Mesenchymal stem cell (in vitro differentiated cells and primary cell): ENCODE measurements at regions not wholly inside any gene's neighbourhood (a gene's known extent, or its start where the extent isn't known, plus 50 kb on each side); places are given as distances from the start of the nearest gene placed in this dataset.

Experiments
- DNase-seq: peaks from one replicate; pipeline ENCODE4 v3.0.0-alpha.2; 2013
- H2AFZ ChIP-seq: one replicate; pipeline ENCODE4 v1.6.1; 2013; ENCODE audit warnings: low read depth, mild to moderate bottlenecking, control low read depth, inconsistent platforms, low read length, moderate library complexity
- H2AK5ac ChIP-seq: 2 replicates; pipeline ENCODE4 v1.6.1; 2013; ENCODE audit warnings: low read length, moderate library complexity, mild to moderate bottlenecking, inconsistent platforms; ENCODE audit not compliant: severe bottlenecking
- H2BK120ac ChIP-seq: one replicate; pipeline ENCODE4 v1.6.1; 2013; ENCODE audit warnings: low read depth, mild to moderate bottlenecking, inconsistent platforms, low read length, moderate library complexity
- H2BK12ac ChIP-seq, 2 experiments: one replicate each; pipeline ENCODE4 v1.6.1; 2013; ENCODE audit warnings: inconsistent platforms in 2 of 2, low read length in 2 of 2, mild to moderate bottlenecking in 2 of 2, moderate library complexity in 2 of 2, control low read depth in 1 of 2
- H2BK15ac ChIP-seq: one replicate; pipeline ENCODE4 v1.6.1; 2013; ENCODE audit warnings: mild to moderate bottlenecking, low read depth, inconsistent platforms; ENCODE audit not compliant: poor library complexity, severe bottlenecking
- H2BK5ac ChIP-seq: 2 replicates; pipeline ENCODE4 v1.6.1; 2013; ENCODE audit warnings: low read depth, mild to moderate bottlenecking, low read length, control low read depth, inconsistent platforms; ENCODE audit not compliant: poor library complexity, severe bottlenecking
- H3K14ac ChIP-seq, 2 experiments: one replicate each; pipeline ENCODE4 v1.6.1; 2013; ENCODE audit warnings: inconsistent platforms in 2 of 2, low read length in 2 of 2, control low read depth in 1 of 2, mild to moderate bottlenecking in 1 of 2, moderate library complexity in 1 of 2
- H3K18ac ChIP-seq, 2 experiments: one replicate each; pipeline ENCODE4 v1.6.1; 2013; ENCODE audit warnings: inconsistent platforms in 2 of 2, low read length in 2 of 2, control low read depth in 1 of 2, low read depth in 1 of 2, mild to moderate bottlenecking in 1 of 2
- H3K23ac ChIP-seq, 2 experiments: one replicate each; pipeline ENCODE4 v1.6.1; 2013; ENCODE audit warnings: inconsistent platforms in 2 of 2, low read length in 2 of 2, mild to moderate bottlenecking in 2 of 2, moderate library complexity in 2 of 2, control low read depth in 1 of 2
- H3K27ac ChIP-seq: 2 replicates; pipeline ENCODE4 v1.5.1; 2013; ENCODE audit warnings: mild to moderate bottlenecking, moderate library complexity, low read length, control low read depth, inconsistent platforms; ENCODE audit not compliant: poor library complexity, severe bottlenecking
- H3K27me3 ChIP-seq, 2 experiments: 2 replicates each; pipeline versions ENCODE4 v1.6.1 to v1.7.0; 2013; ENCODE audit warnings: low read length in 2 of 2, mild to moderate bottlenecking in 2 of 2, moderate library complexity in 2 of 2, control low read depth in 1 of 2, inconsistent platforms in 1 of 2; ENCODE audit not compliant: control insufficient read depth in 1 of 2, insufficient read depth in 1 of 2
- H3K36me3 ChIP-seq, 2 experiments: 2 replicates each; pipeline versions ENCODE4 v1.6.1 to v1.7.0; 2013; ENCODE audit warnings: low read length in 2 of 2, control low read depth in 1 of 2, inconsistent platforms in 1 of 2, low read depth in 1 of 2, mild to moderate bottlenecking in 1 of 2; ENCODE audit not compliant: insufficient read depth in 2 of 2, control insufficient read depth in 1 of 2
- H3K4ac ChIP-seq, 2 experiments: one replicate each; pipeline ENCODE4 v1.6.1; 2013; ENCODE audit warnings: inconsistent platforms in 2 of 2, low read length in 2 of 2, mild to moderate bottlenecking in 2 of 2, moderate library complexity in 2 of 2, control low read depth in 1 of 2, low read depth in 1 of 2
- H3K4me1 ChIP-seq: 2 replicates; pipeline ENCODE4 v1.6.1; 2013; ENCODE audit warnings: low read depth, low read length, control low read depth; ENCODE audit not compliant: control insufficient read depth, insufficient read depth
- H3K4me2 ChIP-seq: 2 replicates; pipeline ENCODE4 v1.6.1; 2013; ENCODE audit warnings: low read length, mild to moderate bottlenecking, inconsistent platforms; ENCODE audit not compliant: poor library complexity, severe bottlenecking
- H3K4me3 ChIP-seq, 2 experiments: 2 replicates each; pipeline versions ENCODE4 v1.5.1 to v1.7.0; 2013; ENCODE audit warnings: low read length in 2 of 2, mild to moderate bottlenecking in 2 of 2, control low read depth in 1 of 2, low read depth in 1 of 2; ENCODE audit not compliant: insufficient read depth in 1 of 2
- H3K79me1 ChIP-seq: replicated peaks from 2 replicates; pipeline ENCODE4 v1.6.1; 2013; ENCODE audit warnings: mild to moderate bottlenecking, control low read depth, low read length, inconsistent platforms; ENCODE audit not compliant: poor library complexity, severe bottlenecking
- H3K9ac ChIP-seq: 2 replicates; pipeline ENCODE4 v1.7.0; 2013; ENCODE audit warnings: mild to moderate bottlenecking, low read length, moderate library complexity
- H3K9me3 ChIP-seq: 2 replicates; pipeline ENCODE4 v1.7.0; 2013; ENCODE audit warnings: mild to moderate bottlenecking, low read length; ENCODE audit not compliant: control insufficient read depth
- H4K8ac ChIP-seq: one replicate; pipeline ENCODE4 v1.6.1; 2013; ENCODE audit warnings: inconsistent platforms, mild to moderate bottlenecking, low read length, moderate library complexity
- H4K91ac ChIP-seq: one replicate; pipeline ENCODE4 v1.6.1; 2013; ENCODE audit warnings: mild to moderate bottlenecking, low read length, inconsistent platforms
- WGBS: methylation state at CpG from one replicate; pipeline ENCODE4 v1.1.7; 2013; ENCODE audit warnings: mixed read lengths; 5-methylcytosine and 5-hydroxymethylcytosine counted together

DNA sequence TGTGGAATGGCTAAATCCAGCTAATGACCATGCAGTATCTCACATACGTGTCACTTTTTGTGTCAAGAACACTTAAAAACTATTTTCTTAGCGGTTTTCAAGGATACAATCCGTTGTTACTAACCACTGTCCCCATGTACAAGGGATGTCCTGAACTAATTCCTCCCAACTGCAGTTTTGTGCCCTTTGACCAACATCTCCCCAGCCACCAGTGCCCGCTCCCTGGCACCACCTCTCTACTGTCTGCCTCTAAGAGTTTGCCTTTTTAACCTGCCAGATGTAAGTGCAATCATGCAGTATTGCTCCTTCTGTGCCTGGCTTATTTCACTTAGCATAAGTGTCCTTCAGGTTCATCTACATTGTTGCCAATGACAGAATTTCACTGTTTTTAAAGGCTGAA is 315.7 kb downstream of the TMEM121 start:
- Histone ChIP-seq H4K8ac (no peak overlapping the region), H2BK15ac (no peak overlapping the region), H2AFZ (no peak overlapping the region), H3K27me3 (no peaks in the 10 kb centered on the region), H3K23ac (no peak overlapping the region), H3K9ac (no peak overlapping the region), H3K14ac (no peak overlapping the region), H3K4ac (no peak overlapping the region), H2AK5ac (no peak overlapping the region), H4K91ac (no peak overlapping the region), H3K4me3 (no peak overlapping the region), H3K4me1 (no peaks in the 10 kb centered on the region), H2BK5ac (no peak overlapping the region), H2BK12ac (no peak overlapping the region), H3K4me2 (no peak overlapping the region), H3K18ac (no peak overlapping the region), H3K36me3 (no peaks in the 10 kb centered on the region), H3K9me3 (no peaks in the 10 kb centered on the region), H3K27ac (no peak overlapping the region), H2BK120ac (no peak overlapping the region), H3K79me1 (no peaks in the 10 kb centered on the region)
- WGBS: 40% methylated on average over 4 of the region's 4 CpGs
- no peak for DNase-seq

DNA sequence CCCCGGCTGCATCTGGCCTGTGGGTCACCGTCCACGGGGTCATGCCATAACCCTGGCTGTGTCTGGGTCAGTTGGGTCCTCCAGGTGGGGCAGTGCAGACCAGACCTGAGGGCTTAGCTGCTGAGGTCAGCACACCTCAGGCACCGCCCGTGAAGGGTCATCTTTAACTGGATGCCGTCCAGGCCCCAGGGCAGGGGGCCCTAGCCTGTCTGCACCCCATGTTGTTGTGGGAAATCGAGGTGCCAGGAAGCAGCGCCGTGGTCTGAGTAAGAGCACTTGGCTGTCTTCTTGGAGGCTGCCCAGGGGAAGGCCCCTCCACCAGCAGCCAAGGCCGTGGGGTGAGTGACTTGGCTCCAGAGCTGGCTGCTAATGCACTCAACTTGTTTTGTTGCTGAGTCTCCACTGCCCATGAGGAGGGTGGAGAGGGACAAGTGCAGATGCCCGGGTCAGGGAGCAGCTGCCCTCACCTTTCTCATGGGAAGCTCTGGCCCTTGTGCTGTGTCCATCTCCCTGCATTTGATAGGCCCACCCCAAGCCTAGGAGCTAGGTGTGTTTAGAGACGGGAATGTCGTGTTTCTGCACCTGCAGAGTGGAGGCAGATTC is 317.2 kb downstream of the TMEM121 start:
- no peak overlapping the region for H3K23ac ChIP-seq
- no peak overlapping the region for H2BK12ac ChIP-seq
- 65% methylated on average over 13 of the region's 13 CpGs for WGBS
- no peak overlapping the region for H4K8ac ChIP-seq
- no peaks in the 10 kb centered on the region for H3K9me3 ChIP-seq
- no peak for DNase-seq
- no peaks in the 10 kb centered on the region for H3K27me3 ChIP-seq
- no peak overlapping the region for H2AK5ac ChIP-seq
- H3K27ac ChIP-seq: no peak overlapping the region
- H3K9ac ChIP-seq: no peak overlapping the region
- no peaks in the 10 kb centered on the region for H3K79me1 ChIP-seq
- H3K4me2 ChIP-seq: no peak overlapping the region
- H3K4me3 ChIP-seq: no peak overlapping the region
- no peak overlapping the region for H3K4ac ChIP-seq
- no peak overlapping the region for H2BK15ac ChIP-seq
- H3K36me3 ChIP-seq: no peaks in the 10 kb centered on the region
- no peak overlapping the region for H2AFZ ChIP-seq
- H2BK5ac ChIP-seq: no peak overlapping the region
- no peak overlapping the region for H4K91ac ChIP-seq
- no peak overlapping the region for H2BK120ac ChIP-seq
- H3K14ac ChIP-seq: no peak overlapping the region
- H3K4me1 ChIP-seq: no peaks in the 10 kb centered on the region
- no peak overlapping the region for H3K18ac ChIP-seq

DNA sequence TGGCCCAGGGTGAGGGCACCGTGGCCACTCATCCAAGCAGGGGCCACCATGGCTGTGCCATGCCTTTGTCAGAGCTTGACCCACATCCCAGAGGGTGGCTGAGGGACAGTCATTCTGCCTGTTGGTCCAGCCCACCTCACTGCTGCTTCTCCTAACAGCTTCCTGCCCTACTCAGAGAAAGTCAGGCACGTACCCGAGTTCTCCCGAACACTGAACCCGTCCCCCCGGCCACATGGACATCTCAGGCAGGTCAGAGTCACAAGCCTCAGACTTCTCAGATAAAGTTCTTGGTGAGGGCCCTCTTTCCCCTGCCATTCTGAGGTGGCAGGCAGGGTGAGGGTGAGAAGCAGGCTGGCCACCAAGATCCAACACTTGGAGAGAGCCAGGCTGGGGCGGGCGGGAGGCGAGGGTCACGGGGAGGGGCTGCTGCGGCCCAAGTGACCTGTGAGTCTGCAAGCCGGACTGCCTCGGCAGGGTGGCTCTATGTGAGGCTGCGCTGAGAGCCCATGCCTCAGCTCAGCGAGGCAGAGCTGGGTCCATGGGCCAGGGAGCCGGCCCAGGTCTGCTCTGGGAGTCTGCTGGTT is 317.8 kb downstream of the TMEM121 start:
- WGBS: 78% methylated on average over 16 of the region's 16 CpGs
- Histone ChIP-seq H3K4me1 (no peaks in the 10 kb centered on the region), H2BK15ac (no peak overlapping the region)

DNA sequence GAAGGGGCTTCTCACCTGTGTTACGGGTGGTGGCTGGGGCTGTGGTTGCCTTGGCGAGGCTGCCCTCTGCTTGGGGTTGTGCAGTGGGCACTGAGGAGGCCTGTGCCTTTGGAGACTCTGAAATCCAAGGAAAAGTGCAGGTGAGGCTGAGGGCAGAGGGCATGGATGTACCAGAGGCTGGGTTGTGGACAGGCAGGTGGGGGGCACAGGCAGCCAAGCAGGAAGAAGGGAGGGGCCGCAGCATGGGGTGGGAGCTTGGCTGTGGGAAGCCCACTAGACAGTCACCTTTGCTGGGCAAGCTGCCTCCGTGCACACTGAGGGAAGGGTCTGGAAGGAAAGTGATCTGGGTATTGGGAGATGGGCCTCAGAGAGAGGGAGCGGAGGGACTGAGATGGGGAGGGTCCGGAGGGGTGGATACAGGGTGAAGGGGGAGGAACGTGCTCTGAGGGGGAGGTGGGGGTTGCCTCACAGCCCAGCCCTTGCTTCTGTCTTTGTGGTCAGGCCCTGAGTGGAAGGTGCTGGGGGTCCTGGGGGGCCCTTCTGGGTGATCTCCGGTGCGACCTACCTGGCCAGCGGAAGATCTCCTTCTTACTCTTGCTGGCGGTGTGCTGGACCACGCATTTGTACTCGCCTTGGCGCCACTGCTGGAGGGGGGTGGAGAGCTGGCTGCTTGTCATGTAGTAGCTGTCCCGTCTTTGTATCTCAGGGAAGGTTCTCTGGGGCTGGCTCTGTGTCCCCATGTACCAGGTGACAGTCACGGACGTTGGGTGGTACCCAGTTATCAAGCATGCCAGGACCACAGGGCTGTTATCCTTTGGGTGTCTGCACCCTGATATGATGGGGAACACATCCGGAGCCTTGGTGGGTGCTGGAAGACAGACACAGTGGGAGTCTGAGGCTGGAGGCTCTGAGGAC is 318.7 kb downstream of the TMEM121 start:
- Histone ChIP-seq H3K23ac (no peak overlapping the region), H2BK15ac (no peak overlapping the region), H3K18ac (no peak overlapping the region), H3K9me3 (no peaks in the 10 kb centered on the region), H2BK12ac (no peak overlapping the region), H3K4me1 (no peaks in the 10 kb centered on the region), H3K79me1 (no peaks in the 10 kb centered on the region), H3K9ac (no peak overlapping the region), H3K14ac (no peak overlapping the region), H3K27ac (no peak overlapping the region), H3K4me2 (no peak overlapping the region), H2AFZ (no peak overlapping the region), H2BK120ac (no peak overlapping the region), H3K4me3 (no peak overlapping the region), H4K91ac (no peak overlapping the region), H3K4ac (no peak overlapping the region), H2BK5ac (no peak overlapping the region), H3K36me3 (no peaks in the 10 kb centered on the region), H4K8ac (no peak overlapping the region), H3K27me3 (no peaks in the 10 kb centered on the region), H2AK5ac (no peak overlapping the region)
- WGBS: 76% methylated on average over 18 of the region's 18 CpGs
- DNase-seq: no peak

More for the DNA sequence above, 317.8 kb downstream of the TMEM121 start:
- Histone ChIP-seq H3K14ac (no peak overlapping the region), H2BK12ac (no peak overlapping the region), H3K79me1 (no peaks in the 10 kb centered on the region), H3K4me3 (no peak overlapping the region), H3K9me3 (no peaks in the 10 kb centered on the region), H2AK5ac (no peak overlapping the region), H4K8ac (no peak overlapping the region), H3K4ac (no peak overlapping the region), H3K23ac (no peak overlapping the region), H3K27ac (no peak overlapping the region), H3K36me3 (no peaks in the 10 kb centered on the region), H3K18ac (no peak overlapping the region), H4K91ac (no peak overlapping the region), H3K4me2 (no peak overlapping the region), H3K9ac (no peak overlapping the region), H2BK120ac (no peak overlapping the region), H3K27me3 (no peaks in the 10 kb centered on the region), H2AFZ (no peak overlapping the region), H2BK5ac (no peak overlapping the region)
- DNase-seq: no peak
